GM19351 (cell line): ENCODE measurements at regions not wholly inside any gene's neighbourhood (a gene's known extent, or its start where the extent isn't known, plus 50 kb on each side); places are given as distances from the start of the nearest gene placed in this dataset.
"Not testable (repeated sequence)": the region's sequence is repeated elsewhere in the genome, so short reads cannot be mapped to it uniquely, and the experiment has no call there.

Experiments
- ATAC-seq: cut with Tn5 transposase; IDR thresholded peaks from one replicate; pipeline ENCODE4 v1.9.1; 2021; ENCODE audit warnings: mild to moderate bottlenecking, moderate library complexity; ENCODE audit not compliant: unreplicated experiment

DNA sequence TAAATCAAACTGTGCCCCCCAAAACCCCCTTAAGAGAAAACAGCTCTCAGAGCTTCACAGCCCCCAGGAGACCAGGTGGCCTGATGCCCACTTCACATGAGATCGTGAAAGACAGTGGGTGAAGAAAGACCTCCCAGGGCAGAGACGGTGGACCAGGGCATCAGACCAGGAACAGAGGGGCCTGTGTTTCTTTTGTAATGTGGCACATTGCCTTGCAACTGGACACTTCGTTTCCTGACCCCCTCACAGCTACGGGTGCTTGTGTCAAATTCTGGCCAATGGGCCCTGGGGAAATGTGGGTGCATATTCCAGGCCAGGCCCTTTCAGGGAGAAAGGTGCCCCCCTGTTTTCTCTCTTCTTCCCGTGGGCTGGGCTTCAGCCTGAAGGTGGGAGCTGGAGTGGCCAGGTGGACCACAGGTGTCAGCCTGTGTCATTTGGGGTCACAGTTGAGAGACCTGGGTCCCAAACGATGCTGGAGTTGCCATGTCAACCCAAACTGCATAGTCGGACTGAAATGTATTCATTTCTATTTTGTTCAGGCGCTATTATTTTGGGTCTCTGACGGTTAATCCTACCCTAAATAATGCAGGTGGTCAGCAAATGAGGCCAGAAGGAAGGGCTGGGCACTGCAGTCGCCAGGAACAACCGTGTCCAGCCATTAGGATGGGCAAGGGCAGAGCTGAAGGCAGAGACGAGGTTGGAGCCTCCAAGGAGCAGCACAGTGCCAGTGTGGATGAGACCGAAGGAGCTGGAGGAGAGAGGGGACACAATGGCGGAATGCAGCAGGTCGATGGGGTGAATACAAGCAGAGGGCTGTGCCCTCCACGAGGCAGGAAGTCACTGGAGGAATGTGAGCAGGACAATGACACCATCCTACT, 338.2 kb downstream of the EIPR1 start:
- no peak for ATAC-seq

DNA sequence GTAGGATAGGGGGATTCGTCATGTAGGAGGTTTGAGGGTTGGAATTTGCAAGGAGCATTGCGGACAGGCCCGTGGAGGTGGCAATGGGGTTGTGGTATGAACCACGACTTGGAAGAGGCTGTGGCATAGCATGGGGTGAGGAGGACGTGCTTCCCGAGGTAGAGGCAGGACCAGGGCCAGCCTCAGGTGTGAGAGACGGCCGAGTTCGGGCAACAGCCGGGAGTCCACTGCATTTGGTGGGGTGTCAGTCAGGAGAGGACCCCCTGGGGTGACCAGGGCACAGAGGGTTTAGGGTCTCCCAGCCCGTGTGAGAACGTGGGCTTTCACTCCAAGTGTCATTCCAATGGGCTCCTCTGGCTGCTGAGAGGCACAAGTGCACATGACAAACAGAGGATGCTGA, 339.0 kb downstream of the EIPR1 start:
- ATAC-seq = no peak

DNA sequence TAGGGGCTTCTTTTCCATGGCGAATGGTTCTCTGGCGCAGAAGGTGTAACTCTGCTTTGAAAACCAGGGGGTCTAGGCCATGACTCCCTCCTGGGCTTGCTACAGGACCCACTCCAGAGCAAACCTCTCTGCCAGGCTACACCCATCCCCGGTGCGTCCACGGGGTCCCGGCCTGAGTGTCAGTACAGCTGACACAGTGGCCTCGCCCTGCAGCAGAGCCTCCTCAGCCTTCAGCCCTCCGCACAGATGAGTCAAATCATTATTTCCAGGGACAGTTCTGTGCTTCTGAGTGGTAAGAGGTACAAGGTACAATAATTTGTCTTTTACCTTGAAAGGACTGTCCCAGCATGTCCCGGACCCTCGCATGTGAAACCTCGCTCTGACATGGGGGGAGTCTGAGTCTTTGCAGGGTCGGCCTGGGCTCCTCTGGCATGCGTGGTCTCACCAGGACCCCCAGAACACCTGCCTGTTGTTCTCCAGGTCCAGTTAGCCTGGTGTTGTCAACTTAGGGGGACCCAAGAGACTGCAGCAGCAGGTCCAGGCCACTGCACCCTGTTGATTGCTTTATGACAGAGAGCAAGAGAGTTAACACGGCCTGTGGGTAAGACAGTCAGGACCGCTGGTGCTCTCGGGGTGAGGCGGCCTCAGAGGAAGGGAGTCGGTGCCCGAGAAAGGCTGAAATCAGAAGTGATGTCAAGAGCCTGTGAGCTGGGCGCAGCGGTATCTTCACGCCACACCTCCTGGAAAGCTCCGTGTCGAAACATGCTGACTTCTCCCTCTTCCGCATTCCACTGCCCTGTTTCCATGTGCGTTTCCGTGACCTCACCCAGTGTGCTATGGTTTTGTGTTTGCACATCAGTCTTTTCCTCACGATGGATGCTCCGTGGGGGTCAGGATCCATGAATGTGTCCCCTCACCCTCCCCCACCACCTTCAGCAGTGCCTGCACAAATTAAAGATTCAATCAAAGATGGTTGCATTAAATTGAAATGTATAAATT, 340.1 kb downstream of the EIPR1 start:
- ATAC-seq = no peak

DNA sequence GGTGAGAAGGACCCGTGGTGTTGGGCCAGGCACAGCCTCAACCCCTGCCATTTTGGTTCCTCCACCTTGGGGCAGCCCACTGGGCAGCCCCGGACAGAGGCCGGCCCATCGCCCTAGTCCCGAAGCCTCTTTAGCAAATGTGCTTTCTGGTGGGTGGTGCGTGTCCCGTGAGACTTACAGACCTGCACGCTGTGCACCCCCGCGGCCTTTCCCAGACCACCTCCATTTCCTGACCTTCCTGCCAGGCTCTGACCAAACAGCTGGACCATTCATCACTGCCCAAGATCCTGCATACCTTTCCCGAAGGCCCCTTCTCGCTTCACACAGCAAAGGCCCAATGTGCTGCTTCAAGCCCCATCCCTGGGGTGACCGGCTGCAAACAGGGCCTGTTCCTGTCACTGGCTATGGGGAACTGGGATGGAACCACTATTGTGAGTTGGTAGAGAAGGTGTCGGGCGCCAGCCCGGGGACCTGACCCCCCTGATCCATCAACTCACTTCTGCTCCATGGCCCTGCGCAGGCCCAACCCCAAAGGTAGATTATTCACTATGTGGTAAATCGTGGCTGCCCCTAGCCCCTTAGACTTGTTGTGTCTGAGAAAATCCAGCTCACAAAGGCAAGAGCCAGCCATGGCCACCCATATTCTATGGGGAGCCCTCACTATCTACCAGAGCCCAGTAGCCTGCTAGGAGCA, 341.0 kb downstream of the EIPR1 start:
- ATAC-seq = no peak

DNA sequence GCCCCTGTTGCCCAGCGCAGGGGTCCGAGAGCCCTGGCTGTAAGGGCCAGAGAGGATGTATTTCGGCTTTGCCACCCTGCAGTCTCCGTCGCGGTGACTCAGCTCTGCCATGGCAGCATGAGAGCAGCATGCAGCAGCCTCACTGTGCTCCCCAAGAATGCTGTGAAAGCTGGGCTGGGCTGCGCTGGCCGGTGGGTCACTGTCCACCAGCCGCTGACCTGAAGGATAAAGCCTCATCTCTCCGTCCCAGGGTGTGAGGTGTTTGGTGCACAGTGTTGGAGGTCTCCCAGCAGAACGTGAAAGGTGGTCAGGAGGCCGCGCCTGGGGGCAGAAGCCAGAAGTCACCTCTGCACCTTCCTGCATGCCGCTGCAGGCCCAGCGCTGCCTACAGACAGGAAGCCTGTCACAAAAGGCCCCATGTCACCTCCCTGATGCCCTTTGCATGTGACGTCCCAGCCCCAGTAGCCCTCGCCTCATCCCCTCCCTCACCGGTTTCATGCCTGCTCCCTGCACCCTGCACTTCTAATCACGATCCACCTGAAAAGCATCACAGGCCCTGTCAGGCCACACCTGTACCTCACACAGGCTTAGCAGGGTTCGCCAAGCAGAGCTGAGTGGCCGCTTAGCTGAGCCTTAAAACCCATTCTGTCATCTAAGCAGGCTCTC, 342.1 kb downstream of the EIPR1 start:
- ATAC-seq = no peak

DNA sequence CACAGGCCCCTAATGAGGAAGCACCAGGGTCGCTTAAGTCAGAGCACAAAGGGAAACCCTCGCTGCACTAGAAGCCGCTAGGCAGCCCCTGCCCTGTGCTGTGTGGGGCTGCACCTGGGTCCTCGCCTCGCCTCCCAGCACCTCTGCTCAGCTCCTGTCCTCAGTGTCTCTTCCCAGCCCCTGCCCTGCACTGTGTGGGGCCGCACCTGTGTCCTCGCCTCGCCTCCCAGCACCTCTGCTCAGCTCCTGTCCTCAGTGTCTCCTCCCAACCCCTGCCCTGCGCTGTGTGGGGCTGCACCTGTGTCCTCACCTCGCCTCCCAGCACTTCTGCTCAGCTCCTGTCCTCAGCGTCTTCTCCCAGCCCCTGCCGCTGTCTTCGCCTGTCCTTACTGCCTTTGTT, 342.8 kb downstream of the EIPR1 start:
- no peak for ATAC-seq

DNA sequence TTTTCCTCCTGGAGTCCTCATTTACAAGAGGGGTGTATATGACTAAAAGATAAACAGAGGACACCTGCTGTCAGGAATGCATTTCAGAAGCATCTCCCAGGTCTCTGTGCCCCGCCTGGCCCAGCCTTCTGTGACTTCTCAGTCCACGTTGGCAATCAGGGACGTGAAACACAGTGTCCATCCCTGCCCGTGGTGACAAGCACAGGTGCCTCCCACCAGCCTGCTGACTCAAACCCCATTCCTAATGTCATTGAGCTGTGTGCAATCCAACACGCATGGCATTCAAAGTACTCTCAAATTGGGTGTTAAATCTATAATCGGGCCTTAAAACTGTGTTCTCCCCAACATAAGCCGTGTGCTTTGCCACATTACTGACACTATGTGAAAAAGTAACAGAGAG, 343.2 kb downstream of the EIPR1 start:
- ATAC-seq = no peak

DNA sequence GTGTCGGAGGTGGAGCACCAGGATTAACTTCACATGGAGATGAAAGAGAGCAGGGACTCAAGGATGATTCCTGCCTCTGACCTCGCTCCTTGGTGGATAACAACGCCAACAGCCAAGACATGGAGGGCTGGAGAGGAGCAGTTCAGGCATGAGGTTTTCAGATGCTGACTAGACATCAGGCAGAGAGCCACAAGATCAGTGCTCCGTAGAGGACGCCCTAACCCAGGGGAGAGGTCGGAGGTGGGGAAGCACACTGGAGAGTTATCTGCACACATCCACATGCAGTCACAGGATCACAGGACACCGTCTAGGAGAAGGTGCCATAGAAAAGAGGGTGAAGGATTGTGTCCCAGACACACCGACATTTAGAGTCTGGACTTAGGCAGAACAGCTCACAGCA, 344.3 kb downstream of the EIPR1 start:
- no peak for ATAC-seq

DNA sequence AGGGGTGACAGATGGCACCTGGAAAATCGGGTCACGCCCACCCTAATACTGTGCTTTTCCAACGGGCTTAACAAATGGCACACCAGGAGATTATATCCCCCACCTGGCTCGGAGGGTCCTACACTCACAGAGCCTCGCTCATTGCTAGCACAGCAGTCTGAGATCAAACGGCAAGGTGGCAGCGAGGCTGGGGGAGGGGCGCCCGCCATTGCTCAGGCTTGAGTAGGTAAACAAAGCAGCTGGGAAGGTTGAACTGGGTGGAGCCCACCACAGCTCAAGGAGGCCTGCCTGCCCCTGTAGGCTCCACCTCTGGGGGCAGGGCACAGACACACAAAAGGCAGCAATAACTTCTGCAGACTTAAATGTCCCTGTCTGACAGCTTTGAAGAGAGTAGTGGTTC, 346.8 kb downstream of the EIPR1 start:
- not testable (repeated sequence) for ATAC-seq

DNA sequence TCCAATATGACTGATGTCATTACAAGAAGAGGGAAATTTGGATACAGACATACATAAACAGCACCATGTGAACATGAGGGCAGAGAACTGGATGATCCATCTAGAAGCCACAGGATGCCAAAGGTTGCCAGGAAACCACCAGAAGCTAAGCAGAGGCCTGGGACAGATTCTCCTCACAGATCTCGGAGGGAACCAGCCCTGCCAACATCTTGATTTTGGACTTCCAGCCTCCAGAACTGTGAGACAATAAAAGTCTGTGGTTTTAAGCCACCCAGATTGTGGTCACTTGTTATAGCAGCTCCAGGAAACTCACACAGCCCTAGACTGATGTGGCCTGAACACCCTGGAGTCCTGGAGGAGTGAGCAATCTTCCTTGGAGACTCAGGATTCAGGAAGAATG, 351.6 kb downstream of the EIPR1 start:
- ATAC-seq = no peak

DNA sequence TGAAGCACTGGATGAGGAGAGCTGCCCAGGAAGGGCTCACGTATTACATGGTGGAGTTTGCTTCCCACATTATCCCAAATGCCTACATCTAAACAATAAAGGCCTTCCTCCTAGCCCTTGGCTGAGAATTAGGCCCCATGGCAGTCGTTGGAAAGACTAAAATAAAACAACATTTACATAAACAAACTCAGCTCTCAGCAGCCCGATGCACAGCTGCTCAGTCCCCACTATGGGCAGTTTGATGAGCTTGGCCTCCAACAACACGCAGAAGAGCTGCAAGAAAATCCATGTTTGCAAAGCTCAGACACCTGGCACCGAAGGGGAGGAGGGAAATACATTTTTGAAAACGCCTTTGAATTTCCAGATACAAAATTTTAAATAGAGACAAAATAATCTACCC, 352.4 kb downstream of the EIPR1 start:
- ATAC-seq = no peak

DNA sequence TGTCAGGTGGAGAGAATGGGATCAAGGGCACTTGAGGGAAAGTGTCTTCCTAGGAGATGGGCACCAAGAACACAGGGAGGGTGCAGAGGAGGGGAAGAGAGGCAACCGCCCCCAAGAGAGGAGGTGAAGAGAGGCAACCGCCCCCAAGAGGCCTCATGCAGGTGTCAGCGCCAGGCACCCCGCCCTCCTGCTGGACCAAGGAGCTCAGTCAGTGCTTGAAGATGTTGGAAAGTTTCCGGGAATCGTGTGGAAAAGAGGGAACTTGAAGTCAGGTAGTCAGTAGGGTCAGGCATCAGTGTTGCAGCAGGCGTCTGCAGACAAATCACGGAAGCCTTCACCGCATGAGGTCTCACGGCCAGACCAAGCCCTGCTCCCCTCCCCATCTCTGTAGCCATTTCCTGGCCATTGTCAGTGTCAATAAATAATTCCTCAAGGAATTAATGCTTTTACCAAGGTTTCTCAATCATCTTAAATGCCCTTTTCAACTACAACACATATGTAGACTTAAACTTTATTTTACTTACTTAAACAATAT, 353.1 kb downstream of the EIPR1 start:
- ATAC-seq = no peak

DNA sequence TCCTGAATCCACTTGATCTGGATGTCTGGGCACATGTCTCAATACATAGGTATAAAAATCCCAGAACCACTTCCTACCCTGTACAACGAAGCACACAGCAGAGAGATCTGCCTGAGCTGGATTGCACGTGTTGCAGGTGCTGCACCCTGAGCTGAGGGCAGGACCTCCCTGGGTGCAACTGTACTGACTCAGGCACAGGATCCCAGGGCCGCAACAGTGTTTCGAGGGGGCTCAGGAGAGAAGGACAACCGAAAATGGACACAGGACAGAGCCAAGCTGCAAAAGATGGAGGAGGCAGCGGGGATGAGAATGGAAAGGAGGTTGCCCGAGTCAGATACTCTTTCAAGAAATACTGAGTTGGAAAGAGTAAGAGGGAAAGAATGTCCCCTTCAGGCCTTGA, 354.1 kb downstream of the EIPR1 start:
- ATAC-seq = no peak

DNA sequence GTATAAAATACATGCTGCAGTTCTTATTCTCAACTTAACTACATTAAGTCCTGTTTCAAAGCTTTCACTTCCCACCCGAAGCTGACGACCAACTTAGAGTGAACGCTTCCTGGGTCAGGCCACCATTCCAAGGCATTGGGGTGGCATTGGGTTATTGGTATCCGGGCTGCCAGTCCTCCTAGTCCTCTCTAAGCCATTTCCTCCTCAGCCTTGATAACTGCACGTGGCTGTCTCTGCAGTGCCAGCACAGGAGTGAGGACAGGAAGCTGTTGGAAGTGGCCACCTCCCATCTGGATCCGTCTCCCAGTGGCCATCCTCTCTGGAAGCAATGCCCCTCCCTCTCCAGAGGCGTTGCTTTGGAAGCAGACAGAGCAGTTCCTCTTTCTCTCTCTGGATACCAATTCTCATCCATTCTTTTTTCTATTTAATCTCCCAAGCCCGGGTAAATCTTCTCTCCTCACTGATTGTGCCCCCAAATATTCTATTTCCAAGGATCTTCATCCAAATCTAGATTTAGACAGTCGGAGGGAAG, 354.7 kb downstream of the EIPR1 start:
- ATAC-seq = no peak

DNA sequence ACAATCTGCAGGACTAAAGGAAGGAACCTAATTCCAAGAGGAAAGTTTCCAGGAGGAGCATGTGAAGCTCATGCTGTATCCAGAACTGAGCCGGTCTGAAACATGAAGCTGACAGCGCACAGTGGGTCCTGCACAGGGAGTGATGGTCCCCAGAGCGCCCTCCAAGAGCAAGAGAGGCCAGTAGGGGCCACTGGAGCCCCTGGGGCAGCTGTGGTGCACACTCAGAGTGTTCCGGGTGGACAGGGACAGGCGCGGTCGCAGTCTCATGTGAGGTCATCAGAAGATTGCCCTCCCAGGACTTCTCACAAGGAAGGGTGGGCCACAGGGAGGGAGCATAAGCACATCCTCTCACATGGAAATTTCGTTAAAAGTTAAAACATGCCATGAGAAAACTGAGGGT, 355.9 kb downstream of the EIPR1 start:
- ATAC-seq = no peak

DNA sequence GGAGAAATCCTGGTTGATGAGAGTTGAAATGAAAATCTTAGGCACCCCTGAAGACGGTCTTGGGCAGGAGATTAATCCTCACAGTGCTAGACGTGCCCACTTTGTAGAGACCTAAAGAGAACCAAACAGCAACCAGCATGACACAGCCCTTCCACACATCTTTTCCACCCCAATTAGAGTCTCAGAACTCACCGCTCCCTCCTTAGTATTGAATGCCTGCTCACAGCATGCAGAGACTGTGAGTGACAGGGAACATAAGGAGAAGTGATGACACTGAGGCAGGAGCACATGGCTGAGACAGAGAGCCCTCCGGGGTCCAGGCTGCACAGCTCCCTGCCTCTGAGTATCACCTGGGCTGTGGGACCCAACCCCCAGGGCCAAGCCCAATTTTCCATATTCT, 367.6 kb downstream of the EIPR1 start:
- no peak for ATAC-seq

DNA sequence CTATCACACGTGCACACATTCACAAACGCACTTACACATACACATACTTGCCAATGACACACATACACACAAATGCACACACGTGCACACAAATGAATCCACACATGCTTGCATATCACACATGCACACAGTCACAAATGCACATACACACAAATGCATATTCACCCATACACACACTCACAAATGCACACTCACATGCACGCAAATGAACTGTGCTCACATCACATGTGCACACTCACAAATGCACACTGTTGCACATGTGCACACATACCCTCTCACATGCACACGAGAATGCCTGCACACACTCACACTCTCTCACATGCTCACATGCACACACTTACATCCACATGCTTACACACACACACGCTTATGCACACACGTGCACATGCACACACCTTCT, 368.1 kb downstream of the EIPR1 start:
- ATAC-seq = no peak

DNA sequence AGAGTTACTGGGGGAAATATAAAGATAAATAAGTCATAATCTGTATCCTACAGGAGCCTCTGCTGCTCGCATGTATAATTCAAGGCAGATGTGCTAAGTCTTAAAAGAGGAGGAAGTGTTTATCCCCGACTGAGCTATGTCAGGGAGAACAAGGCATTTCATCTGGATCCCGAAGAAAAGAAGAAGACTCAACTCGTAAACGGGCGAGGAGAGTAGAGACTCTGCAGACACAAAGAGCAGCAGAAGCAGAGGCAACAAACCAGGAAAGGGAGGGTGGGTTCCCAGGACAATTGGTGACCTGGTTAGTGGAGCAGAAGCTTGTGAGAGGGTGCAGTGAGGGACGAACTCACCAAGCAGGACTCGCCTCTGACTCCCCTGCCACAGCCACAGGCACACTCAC, 368.6 kb downstream of the EIPR1 start:
- ATAC-seq = no peak

DNA sequence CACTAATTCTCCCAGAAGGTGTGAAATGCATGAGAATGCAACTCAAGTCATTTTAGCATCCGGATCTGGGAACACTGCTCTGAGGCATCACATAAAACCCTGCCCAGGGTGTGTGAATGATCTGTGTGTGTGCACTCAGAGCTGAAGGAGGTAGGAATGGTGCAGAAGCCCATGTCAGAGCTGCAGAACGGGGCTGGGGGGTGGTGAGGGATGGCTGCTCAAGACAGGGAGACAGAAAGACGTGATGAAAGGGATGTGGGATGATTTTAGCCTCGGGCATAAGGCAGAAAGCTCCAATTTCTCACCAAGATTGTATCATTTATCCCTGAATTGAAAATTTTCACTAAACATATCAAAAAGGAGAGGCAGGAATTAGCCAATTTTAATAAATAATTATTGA, 369.1 kb downstream of the EIPR1 start:
- ATAC-seq = no peak

DNA sequence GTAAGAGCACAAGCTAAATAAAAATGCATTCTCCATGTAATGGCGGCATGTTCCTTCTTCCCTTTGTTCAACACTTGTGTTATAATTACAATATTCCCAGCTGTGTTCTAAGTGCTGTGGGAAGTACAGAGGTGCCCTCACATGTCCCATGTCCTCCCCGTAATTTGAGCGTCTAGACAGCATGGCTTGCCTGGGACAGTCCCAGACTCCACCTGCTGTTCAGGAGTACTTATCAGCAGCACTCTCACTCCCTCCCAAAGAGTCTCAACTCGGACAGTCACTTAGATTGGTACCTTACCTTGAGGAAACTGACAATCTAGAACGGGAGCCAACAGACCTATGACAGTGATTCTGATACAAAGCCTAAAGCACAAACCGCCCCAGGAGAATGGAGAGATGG, 370.5 kb downstream of the EIPR1 start:
- no peak for ATAC-seq
